ENCODE measurements at regions not wholly inside any gene's neighbourhood (a gene's known extent, or its start where the extent isn't known, plus 50 kb on each side); places are given as distances from the start of the nearest gene placed in this dataset.
"Not testable (repeated sequence)": the region's sequence is repeated elsewhere in the genome, so short reads cannot be mapped to it uniquely, and the experiment has no call there.

DNA sequence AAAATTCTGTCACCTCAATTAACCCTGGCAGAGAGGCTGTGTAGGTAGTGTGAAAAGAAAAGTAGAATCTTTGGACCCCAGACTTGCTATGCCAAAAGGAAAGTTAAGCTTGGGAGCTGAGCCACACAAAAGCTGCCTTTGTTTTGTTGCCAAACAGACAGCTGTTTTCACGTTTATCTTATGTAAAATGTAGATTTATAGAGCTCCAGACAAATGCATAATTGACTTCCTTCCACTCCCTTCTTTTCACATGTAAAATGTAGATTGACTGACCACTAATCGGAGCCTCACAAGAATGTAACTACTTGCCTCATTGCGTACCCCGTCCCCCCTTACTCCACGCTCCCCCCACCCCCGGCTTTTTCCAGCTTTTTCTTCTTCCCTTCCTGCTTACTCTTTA is 2302.2 kb upstream of the RAG2 start:
- TF ChIP-seq, protein P1, sequence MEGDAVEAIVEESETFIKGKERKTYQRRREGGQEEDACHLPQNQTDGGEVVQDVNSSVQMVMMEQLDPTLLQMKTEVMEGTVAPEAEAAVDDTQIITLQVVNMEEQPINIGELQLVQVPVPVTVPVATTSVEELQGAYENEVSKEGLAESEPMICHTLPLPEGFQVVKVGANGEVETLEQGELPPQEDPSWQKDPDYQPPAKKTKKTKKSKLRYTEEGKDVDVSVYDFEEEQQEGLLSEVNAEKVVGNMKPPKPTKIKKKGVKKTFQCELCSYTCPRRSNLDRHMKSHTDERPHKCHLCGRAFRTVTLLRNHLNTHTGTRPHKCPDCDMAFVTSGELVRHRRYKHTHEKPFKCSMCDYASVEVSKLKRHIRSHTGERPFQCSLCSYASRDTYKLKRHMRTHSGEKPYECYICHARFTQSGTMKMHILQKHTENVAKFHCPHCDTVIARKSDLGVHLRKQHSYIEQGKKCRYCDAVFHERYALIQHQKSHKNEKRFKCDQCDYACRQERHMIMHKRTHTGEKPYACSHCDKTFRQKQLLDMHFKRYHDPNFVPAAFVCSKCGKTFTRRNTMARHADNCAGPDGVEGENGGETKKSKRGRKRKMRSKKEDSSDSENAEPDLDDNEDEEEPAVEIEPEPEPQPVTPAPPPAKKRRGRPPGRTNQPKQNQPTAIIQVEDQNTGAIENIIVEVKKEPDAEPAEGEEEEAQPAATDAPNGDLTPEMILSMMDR (IDR thresholded peaks at IDR 0.05), result no peak
- H3K4me1 ChIP-seq, result no peaks in the 10 kb centered on the region
- no peak for DNase-seq
- H3K27me3 ChIP-seq (ENCODE audit: low read depth), result no peaks in the 10 kb centered on the region
- H3K9me3 ChIP-seq, result no peaks in the 10 kb centered on the region
- no peaks in the 10 kb centered on the region for H3K36me3 ChIP-seq
- ATAC-seq, result no peak
- H3K27ac ChIP-seq, result no peak overlapping the region
- intact Hi-C loops (cut with DNase I), result no loop called here
- H3K4me3 ChIP-seq, result no peak overlapping the region

DNA sequence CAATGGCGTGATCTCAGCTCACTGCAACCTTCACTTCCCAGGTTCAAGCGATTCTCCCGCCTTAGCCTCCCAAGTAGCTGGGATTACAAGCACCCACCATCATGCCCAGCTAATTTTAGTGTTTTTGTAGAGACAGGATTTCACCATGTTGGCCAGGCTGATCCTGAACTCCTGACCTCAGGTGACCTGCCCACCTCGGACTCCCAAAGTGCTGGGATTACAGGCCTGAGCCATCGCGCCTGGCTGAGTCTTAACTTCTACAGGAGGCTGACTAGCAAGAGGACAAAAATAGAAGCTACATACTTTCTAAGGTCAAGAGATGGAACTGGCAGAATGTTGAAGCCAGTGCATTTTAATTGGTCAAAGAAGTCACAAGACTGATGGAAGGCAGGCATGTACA is 2296.2 kb upstream of the RAG2 start:
- intact Hi-C loops (cut with DNase I); H3K4me3 ChIP-seq; H3K27ac ChIP-seq; H3K4me1 ChIP-seq; ATAC-seq; H3K9me3 ChIP-seq; H3K36me3 ChIP-seq; H3K27me3 ChIP-seq (ENCODE audit: low read depth); DNase-seq: not testable (repeated sequence)

DNA sequence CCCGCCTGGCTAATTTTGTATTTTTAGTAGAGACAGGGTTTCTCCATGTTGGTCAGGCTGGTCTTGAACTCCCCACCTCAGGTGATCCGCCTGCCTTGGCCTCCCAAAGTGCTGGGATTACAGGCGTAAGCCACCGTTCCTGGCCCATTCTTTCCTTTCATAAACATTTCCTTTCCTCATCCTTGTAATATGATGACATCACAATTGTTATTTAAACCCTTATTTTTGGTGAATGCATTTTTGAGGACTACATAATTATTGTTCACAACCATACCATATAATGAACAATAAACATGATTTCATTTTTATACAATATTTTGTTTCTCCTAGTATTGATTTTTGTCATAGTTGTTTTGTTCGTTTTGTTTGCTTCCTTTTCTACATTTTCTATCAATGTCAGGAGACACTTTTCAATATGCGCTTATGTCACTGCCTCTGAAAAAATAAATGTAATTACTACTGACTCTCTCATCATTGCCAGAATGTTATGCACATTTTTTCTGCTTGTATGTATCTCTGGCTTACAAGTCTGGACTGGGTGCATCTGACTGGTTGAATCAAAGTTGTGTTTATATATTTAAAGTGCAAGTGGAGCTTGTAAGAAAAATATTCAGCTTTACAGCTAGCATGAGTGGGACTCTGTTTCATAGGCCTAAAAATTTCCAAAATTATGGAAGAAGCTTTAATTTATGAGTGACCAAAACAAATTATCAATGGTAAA is 2286.3 kb upstream of the RAG2 start:
- H3K27ac ChIP-seq, result no peak overlapping the region
- intact Hi-C loops (cut with DNase I), result no loop called here
- no peak overlapping the region for H3K4me3 ChIP-seq
- H3K9me3 ChIP-seq, result no peaks in the 10 kb centered on the region
- no peaks in the 10 kb centered on the region for H3K4me1 ChIP-seq
- ATAC-seq (no peak), DNase-seq (no peak)
- no peaks in the 10 kb centered on the region for H3K36me3 ChIP-seq
- TF ChIP-seq, protein P1 (IDR thresholded peaks at IDR 0.05), result no peak
- no peaks in the 10 kb centered on the region for H3K27me3 ChIP-seq (ENCODE audit: low read depth)

DNA sequence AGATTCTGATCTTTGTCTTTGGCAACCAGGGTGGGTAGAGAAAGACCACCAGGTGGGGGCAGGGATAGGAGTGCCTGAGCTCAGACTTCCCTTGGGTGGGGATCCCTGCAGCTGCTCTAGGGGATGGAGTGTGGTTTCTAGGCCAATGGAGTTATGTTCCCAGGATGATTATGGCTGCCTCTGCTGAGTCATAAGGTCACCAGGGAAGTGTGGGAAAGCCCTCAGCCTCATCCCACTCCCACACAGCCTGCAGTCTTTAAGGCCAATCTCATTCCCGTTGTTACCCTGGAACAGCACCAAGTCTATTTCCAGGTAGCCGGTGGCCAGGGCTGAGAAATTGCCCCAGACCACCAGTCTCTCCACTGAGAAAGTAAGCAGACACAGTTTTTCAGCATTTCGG is 2269.3 kb upstream of the RAG2 start:
- TF ChIP-seq, protein P1 (IDR thresholded peaks at IDR 0.05), result no peak
- DNase-seq (no peak), ATAC-seq (no peak)
- Histone ChIP-seq H3K27ac (no peak overlapping the region), H3K4me3 (no peak overlapping the region), H3K27me3 (ENCODE audit: low read depth) (no peaks in the 10 kb centered on the region), H3K4me1 (no peaks in the 10 kb centered on the region), H3K36me3 (no peaks in the 10 kb centered on the region), H3K9me3 (peaks cover 3% of the 10 kb centered on the region)
- intact Hi-C loops (cut with DNase I), result no loop called here

DNA sequence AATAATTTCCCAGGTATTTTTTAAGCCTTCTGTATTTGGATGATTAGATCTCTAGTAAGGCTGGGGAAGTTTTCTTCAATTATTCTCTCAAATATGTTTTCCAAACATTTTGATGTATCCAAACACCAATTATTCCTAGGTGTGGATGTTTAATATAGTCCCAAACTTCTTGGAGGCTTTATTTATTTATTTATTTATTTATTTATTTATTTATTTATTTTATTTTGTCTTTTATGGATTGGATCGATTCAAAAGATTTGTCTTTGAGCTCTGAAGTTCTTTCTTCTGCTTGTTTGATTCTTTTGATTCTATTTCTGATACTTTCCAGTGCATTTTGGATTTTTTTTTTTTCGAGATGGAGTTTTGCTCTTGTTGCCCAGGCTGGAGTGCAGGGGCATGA is 2267.9 kb upstream of the RAG2 start:
- intact Hi-C loops (cut with DNase I), result no loop called here
- no peaks in the 10 kb centered on the region for H3K27me3 ChIP-seq (ENCODE audit: low read depth)
- H3K4me3 ChIP-seq, result no peak overlapping the region
- H3K9me3 ChIP-seq, result peaks cover 3% of the 10 kb centered on the region
- DNase-seq (no peak), ATAC-seq (no peak)
- no peak overlapping the region for H3K27ac ChIP-seq
- no peaks in the 10 kb centered on the region for H3K36me3 ChIP-seq
- TF ChIP-seq, protein P1 (IDR thresholded peaks at IDR 0.05), result no peak
- H3K4me1 ChIP-seq, result no peaks in the 10 kb centered on the region

DNA sequence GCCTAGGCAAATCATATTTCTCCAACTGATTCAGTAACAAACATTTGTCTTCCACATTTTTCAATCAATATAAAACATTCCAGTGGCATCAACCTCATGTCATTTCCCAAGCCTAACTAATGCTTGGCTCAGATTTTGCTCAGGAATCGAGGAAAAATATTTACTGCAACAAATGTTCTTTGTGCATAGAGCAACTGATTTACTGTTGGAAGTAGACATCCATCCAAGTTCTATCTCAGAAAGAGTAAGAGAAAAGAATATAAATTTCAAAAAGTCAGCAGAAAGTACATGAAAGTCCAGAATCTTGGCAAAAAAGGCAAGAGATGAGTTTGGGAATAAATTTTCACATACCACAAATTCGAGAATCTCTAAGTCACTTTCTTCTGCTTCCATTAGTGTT is 2245.0 kb upstream of the RAG2 start:
- no peak overlapping the region for H3K27ac ChIP-seq

More for the DNA sequence above, 2245.0 kb upstream of the RAG2 start:
- TF ChIP-seq, protein P1 (IDR thresholded peaks at IDR 0.05), result no peak
- intact Hi-C loops (cut with DNase I), result no loop called here
- H3K27me3 ChIP-seq (ENCODE audit: low read depth), result no peaks in the 10 kb centered on the region
- H3K4me3 ChIP-seq, result no peak overlapping the region
- H3K9me3 ChIP-seq, result no peaks in the 10 kb centered on the region
- no peak for ATAC-seq
- DNase-seq, result no peak
- H3K36me3 ChIP-seq, result no peaks in the 10 kb centered on the region
- no peaks in the 10 kb centered on the region for H3K4me1 ChIP-seq
